MM.1S (cell line): ENCODE measurements at regions not wholly inside any gene's neighbourhood (a gene's known extent, or its start where the extent isn't known, plus 50 kb on each side); places are given as distances from the start of the nearest gene placed in this dataset.

Experiments used
- CTCF ChIP-seq: fragments of 300-600 bp; sonication (generic); IDR thresholded peaks from 2 replicates; pipeline ENCODE4 v1.5.1; 2016; ENCODE audit warnings: antibody characterized with exemption, low read length, mixed read lengths
- EZH2phosphoT487 ChIP-seq: fragments of 300-600 bp; sonication (generic); IDR thresholded peaks from 2 replicates; pipeline ENCODE4 v1.6.1; 2018; ENCODE audit warnings: antibody characterized with exemption, low read length

DNA sequence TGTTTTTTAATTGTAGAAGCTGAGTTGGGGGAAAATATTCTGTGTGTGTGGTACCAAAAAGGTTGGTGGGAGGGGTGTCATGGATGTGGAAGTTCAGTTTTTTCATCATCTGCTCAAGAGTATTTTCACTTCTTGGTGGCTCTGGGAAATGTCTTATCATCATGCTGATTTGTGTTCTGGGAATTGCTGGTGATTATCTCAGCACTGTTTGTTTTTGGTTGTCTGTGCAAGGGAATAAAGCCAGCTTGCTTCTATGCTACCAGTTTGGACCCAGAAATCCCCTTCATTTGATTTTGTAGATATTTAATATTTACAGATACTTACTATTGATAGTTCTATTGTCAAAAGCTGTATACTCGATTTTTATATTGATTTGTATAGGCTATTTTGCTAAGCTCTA lies 2289.7 kb downstream of the MAT2B start:
- TF ChIP-seq CTCF = no peak
- no peak for TF ChIP-seq EZH2phosphoT487
